ENCODE measurements at regions not wholly inside any gene's neighbourhood (a gene's known extent, or its start where the extent isn't known, plus 50 kb on each side); places are given as distances from the start of the nearest gene placed in this dataset.

DNA sequence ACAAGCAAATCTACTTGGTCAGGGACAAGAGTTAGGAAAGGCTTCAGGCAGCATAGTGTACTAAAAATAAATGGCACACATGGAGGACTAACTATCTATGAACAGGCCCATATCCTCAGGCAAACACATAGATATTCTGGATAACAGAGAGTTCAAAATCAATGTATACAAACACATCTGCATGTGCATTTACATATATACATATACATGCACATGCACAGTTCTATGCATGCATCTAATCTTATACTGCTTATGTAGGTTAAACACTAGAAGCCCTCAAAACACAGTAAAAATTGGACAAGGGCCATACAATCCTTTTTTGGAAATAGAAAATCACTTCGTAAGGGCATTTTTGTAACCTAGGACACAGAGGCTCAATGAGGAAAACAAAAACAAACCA is 458.0 kb upstream of the CXorf51B start:
- TF ChIP-seq IRF4 (IDR thresholded peaks at IDR 0.05; ENCODE audit: low read depth, low read length) (no peak), SREBF1 (IDR thresholded peaks at IDR 0.05; ENCODE audit: low read length) (no peak), EP300 (IDR thresholded peaks at IDR 0.05; ENCODE audit: borderline replicate concordance in 1 of 2, control insufficient read depth in 1 of 2, low read depth in 2 of 2, low read length in 2 of 2) (no peak), EZH2 (IDR thresholded peaks at IDR 0.05; ENCODE audit: borderline replicate concordance, control insufficient read depth, low read depth, low read length) (no peak), ZNF274 (IDR thresholded peaks at IDR 0.05; ENCODE audit: insufficient read depth, insufficient read length) (no peak), NR2C1 (IDR thresholded peaks at IDR 0.05) (no peak), BHLHE40 (IDR thresholded peaks at IDR 0.05; ENCODE audit: borderline replicate concordance in 1 of 2, low read depth in 2 of 2, low read length in 1 of 2) (no peak), USF2 (IDR thresholded peaks at IDR 0.05; ENCODE audit: borderline replicate concordance, low read depth, low read length) (no peak)
- TF ChIP-seq, protein P1, sequence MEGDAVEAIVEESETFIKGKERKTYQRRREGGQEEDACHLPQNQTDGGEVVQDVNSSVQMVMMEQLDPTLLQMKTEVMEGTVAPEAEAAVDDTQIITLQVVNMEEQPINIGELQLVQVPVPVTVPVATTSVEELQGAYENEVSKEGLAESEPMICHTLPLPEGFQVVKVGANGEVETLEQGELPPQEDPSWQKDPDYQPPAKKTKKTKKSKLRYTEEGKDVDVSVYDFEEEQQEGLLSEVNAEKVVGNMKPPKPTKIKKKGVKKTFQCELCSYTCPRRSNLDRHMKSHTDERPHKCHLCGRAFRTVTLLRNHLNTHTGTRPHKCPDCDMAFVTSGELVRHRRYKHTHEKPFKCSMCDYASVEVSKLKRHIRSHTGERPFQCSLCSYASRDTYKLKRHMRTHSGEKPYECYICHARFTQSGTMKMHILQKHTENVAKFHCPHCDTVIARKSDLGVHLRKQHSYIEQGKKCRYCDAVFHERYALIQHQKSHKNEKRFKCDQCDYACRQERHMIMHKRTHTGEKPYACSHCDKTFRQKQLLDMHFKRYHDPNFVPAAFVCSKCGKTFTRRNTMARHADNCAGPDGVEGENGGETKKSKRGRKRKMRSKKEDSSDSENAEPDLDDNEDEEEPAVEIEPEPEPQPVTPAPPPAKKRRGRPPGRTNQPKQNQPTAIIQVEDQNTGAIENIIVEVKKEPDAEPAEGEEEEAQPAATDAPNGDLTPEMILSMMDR (IDR thresholded peaks at IDR 0.05 in 2 of 3, conservative IDR thresholded peaks at IDR 0.05 in 1 of 3; ENCODE audit: control insufficient read depth in 2 of 3, extremely low read depth in 1 of 3, insufficient read depth in 1 of 3, low read depth in 3 of 3, low read length in 3 of 3) = no peak
- TF ChIP-seq, protein P2, sequence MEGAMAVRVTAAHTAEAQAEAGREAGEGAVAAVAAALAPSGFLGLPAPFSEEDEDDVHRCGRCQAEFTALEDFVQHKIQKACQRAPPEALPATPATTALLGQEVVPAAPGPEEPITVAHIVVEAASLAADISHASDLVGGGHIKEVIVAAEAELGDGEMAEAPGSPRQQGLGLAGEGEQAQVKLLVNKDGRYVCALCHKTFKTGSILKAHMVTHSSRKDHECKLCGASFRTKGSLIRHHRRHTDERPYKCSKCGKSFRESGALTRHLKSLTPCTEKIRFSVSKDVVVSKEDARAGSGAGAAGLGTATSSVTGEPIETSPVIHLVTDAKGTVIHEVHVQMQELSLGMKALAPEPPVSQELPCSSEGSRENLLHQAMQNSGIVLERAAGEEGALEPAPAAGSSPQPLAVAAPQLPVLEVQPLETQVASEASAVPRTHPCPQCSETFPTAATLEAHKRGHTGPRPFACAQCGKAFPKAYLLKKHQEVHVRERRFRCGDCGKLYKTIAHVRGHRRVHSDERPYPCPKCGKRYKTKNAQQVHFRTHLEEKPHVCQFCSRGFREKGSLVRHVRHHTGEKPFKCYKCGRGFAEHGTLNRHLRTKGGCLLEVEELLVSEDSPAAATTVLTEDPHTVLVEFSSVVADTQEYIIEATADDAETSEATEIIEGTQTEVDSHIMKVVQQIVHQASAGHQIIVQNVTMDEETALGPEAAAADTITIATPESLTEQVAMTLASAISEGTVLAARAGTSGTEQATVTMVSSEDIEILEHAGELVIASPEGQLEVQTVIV (IDR thresholded peaks at IDR 0.05; ENCODE audit: borderline replicate concordance, partially characterized antibody) = no peak

Measured in GM12878 (cell line).